HepG2 (cell line): ENCODE measurements at regions not wholly inside any gene's neighbourhood (a gene's known extent, or its start where the extent isn't known, plus 50 kb on each side); places are given as distances from the start of the nearest gene placed in this dataset.

Source experiments
- ATAC-seq: fragments of 200-7000 bp; cut with Tn5 transposase; 3 replicates; pipeline ENCODE4 v1.9.1; 2020; ENCODE audit warnings: mild to moderate bottlenecking, moderate library complexity
- BruUV-seq: library from RNA; stranded (reverse); fragments of 400-500 nt; replicated peaks from 2 replicates; lab custom pipeline; 2021; lab: Mats Ljungman, UMichigan
- CTCF ChIA-PET: fragments of 300-600 bp; formaldehyde crosslinking; extraction: SDS; loops from one replicate; lab custom pipeline; 2021; ENCODE audit warnings: low total read pairs, inconsistent platforms, low intra/inter-chr PET ratio; lab: Yijun Ruan, JAX
- POLR2A ChIA-PET: fragments of 350-600 bp; sonication (Branson Sonifier 250); formaldehyde crosslinking; loops from one replicate; lab custom pipeline; 2020; ENCODE audit warnings: antibody characterized with exemption, inconsistent platforms; lab: Yijun Ruan, JAX
- DNase-seq: peaks from one replicate; pipeline ENCODE4 v3.0.0-alpha.2; 2015; ENCODE audit warnings: low spot score
- FAIRE-seq: peaks from 3 replicates; lab custom pipeline; 2011; peaks lifted over from hg19 to GRCh38; lab: Jason Lieb, UNC
- H2AFZ ChIP-seq: one replicate; pipeline ENCODE4 v1.6.1; 2011; ENCODE audit warnings: low read length, inconsistent platforms
- H3K27ac ChIP-seq: fragments of 300-600 bp; 3 replicates; pipeline ENCODE4 v1.8.0; 2011; ENCODE audit warnings: mixed run types, mild to moderate bottlenecking, mixed read lengths, low read length, inconsistent platforms; ENCODE audit not compliant: insufficient read depth; ENCODE audit errors: extremely low read length
- H3K27me3 ChIP-seq, 2 experiments: fragments of 200-600 bp in 1 of 2; 2 replicates in 1 of 2; 3 replicates in 1 of 2; pipeline versions ENCODE4 v1.6.0 to v1.8.0; 2011; ENCODE audit warnings: low read length in 2 of 2, mild to moderate bottlenecking in 2 of 2, moderate library complexity in 2 of 2, inconsistent platforms in 1 of 2; ENCODE audit not compliant: insufficient read depth in 2 of 2, control insufficient read depth in 1 of 2
- H3K36me3 ChIP-seq, 2 experiments: fragments of 200-600 bp in 1 of 2; replicated peaks in 1 of 2; 2 replicates in 1 of 2; 3 replicates in 1 of 2; pipeline versions ENCODE4 v1.5.1 to v1.8.0; 2011; ENCODE audit warnings: low read length in 2 of 2, inconsistent platforms in 1 of 2; ENCODE audit not compliant: insufficient read depth in 2 of 2, control insufficient read depth in 1 of 2
- H3K4me1 ChIP-seq: 2 replicates; pipeline ENCODE4 v1.5.1; 2012; ENCODE audit warnings: low read length, inconsistent platforms; ENCODE audit not compliant: insufficient read depth
- H3K4me2 ChIP-seq: 2 replicates; pipeline ENCODE4 v1.6.0; 2011; ENCODE audit warnings: low read depth, low read length, inconsistent platforms
- H3K4me3 ChIP-seq, 3 experiments: fragments of 200-600 bp in 1 of 3; sonication (generic), shearing (Covaris generic) in 1 of 3; replicated peaks in 1 of 3; 2 replicates each; pipeline ENCODE4 v1.5.1; 2011 to 2016; ENCODE audit warnings: low read length in 3 of 3, inconsistent platforms in 2 of 3, low read depth in 2 of 3, mild to moderate bottlenecking in 2 of 3, control low read depth in 1 of 3, mixed read lengths in 1 of 3; ENCODE audit not compliant: insufficient read depth in 1 of 3
- H3K79me2 ChIP-seq: one replicate; pipeline ENCODE4 v1.6.1; 2011; ENCODE audit warnings: low read length, inconsistent platforms; ENCODE audit not compliant: insufficient read depth
- H3K9ac ChIP-seq: 2 replicates; pipeline ENCODE4 v1.6.0; 2011; ENCODE audit warnings: mild to moderate bottlenecking, low read depth, low read length, inconsistent platforms; ENCODE audit not compliant: insufficient read depth
- H3K9me3 ChIP-seq: 2 replicates; pipeline ENCODE4 v1.5.1; 2012; ENCODE audit warnings: mild to moderate bottlenecking, low read length
- H4K20me1 ChIP-seq: 2 replicates; pipeline ENCODE4 v1.6.0; 2011; ENCODE audit warnings: inconsistent platforms, mild to moderate bottlenecking, low read length, moderate library complexity; ENCODE audit not compliant: insufficient read depth
- AGO1 ChIP-seq: fragments of 200-400 bp; formaldehyde crosslinking; IDR thresholded peaks from 2 replicates; pipeline ENCODE4 v1.6.1; 2017; ENCODE audit warnings: mild to moderate bottlenecking, low read depth, low read length, moderate library complexity; ENCODE audit not compliant: poor library complexity, severe bottlenecking
- ARNTL ChIP-seq: sonication (generic); formaldehyde crosslinking; IDR thresholded peaks from 2 replicates; pipeline ENCODE4 v1.4.0; 2020; ENCODE audit warnings: mild to moderate bottlenecking, missing genetic modification reagents
- BHLHE40 ChIP-seq: IDR thresholded peaks from 2 replicates; pipeline ENCODE4 v1.6.1; 2011; ENCODE audit warnings: low read length, improper control_type of control experiment
- CENPBD1 ChIP-seq: sonication (generic); formaldehyde crosslinking; IDR thresholded peaks from 2 replicates; pipeline ENCODE4 v1.8.0; 2022; ENCODE audit warnings: missing genetic modification reagents, low read depth, mild to moderate bottlenecking, borderline replicate concordance
- EEA1 ChIP-seq: sonication (generic); formaldehyde crosslinking; IDR thresholded peaks from 2 replicates; pipeline ENCODE4 v1.5.1; 2020; ENCODE audit warnings: mild to moderate bottlenecking, missing genetic modification reagents, borderline replicate concordance
- FOSL2 ChIP-seq: sonication (generic); formaldehyde crosslinking; IDR thresholded peaks from 2 replicates; pipeline ENCODE4 v1.4.0; 2020; ENCODE audit warnings: missing genetic modification reagents
- FOXO4 ChIP-seq: sonication (generic); formaldehyde crosslinking; conservative IDR thresholded peaks from 2 replicates; pipeline ENCODE4 v1.8.1; 2023; ENCODE audit warnings: missing genetic modification reagents
- GMEB1 ChIP-seq: sonication (generic); formaldehyde crosslinking; IDR thresholded peaks from 2 replicates; pipeline ENCODE4 v1.5.1; 2020; ENCODE audit warnings: missing genetic modification reagents, mild to moderate bottlenecking, borderline replicate concordance
- HES4 ChIP-seq: sonication (generic); formaldehyde crosslinking; IDR thresholded peaks from 2 replicates; pipeline ENCODE4 v1.9.0; 2021; ENCODE audit warnings: mild to moderate bottlenecking, missing genetic modification reagents, borderline replicate concordance
- MLLT10 ChIP-seq: sonication (generic); formaldehyde crosslinking; IDR thresholded peaks from 2 replicates; pipeline ENCODE4 v1.4.0; 2020; ENCODE audit warnings: missing genetic modification reagents
- PCBP2 ChIP-seq: fragments of 200-400 bp; formaldehyde crosslinking; optimal IDR thresholded peaks from 2 replicates; pipeline ENCODE3; 2018; ENCODE audit warnings: low read length, low read depth; ENCODE audit not compliant: poor library complexity, severe bottlenecking
- REST ChIP-seq, 2 experiments: IDR thresholded peaks; 2 replicates each; pipeline ENCODE4 v1.6.1; 2011 to 2012; ENCODE audit warnings: low read length in 2 of 2, borderline replicate concordance in 1 of 2, low read depth in 1 of 2, mild to moderate bottlenecking in 1 of 2, moderate library complexity in 1 of 2
- SP1 ChIP-seq, 2 experiments: fragments of 450-650 bp in 1 of 2; sonication (generic) in 1 of 2; formaldehyde crosslinking in 1 of 2; IDR thresholded peaks; 2 replicates each; pipeline versions ENCODE4 v1.4.0 to v1.6.1; 2016 to 2020; ENCODE audit warnings: missing genetic modification reagents in 1 of 2
- TOE1 ChIP-seq: sonication (generic); formaldehyde crosslinking; IDR thresholded peaks from 2 replicates; pipeline ENCODE4 v1.4.0; 2020; ENCODE audit warnings: mild to moderate bottlenecking, missing genetic modification reagents
- ZBTB20 ChIP-seq: sonication (generic); formaldehyde crosslinking; IDR thresholded peaks from 2 replicates; pipeline ENCODE4 v1.8.1; 2023; ENCODE audit warnings: missing genetic modification reagents, low read depth, mild to moderate bottlenecking, borderline replicate concordance
- ZNF282 ChIP-seq: fragments of 450-650 bp; IDR thresholded peaks from 2 replicates; pipeline ENCODE4 v1.6.1; 2018; ENCODE audit not compliant: partially characterized antibody
- ZNF367 ChIP-seq: sonication (generic); formaldehyde crosslinking; IDR thresholded peaks from 2 replicates; pipeline ENCODE4 v1.4.0; 2020; ENCODE audit warnings: missing genetic modification reagents, borderline replicate concordance
- ZNF451 ChIP-seq: sonication (generic); formaldehyde crosslinking; IDR thresholded peaks from 2 replicates; pipeline ENCODE4 v1.5.0; 2020; ENCODE audit warnings: mild to moderate bottlenecking, missing genetic modification reagents
- WGBS: methylation state at CpG from one replicate; pipeline ENCODE4 v1.1.6; 2017; ENCODE audit warnings: low lambda C conversion rate; 5-methylcytosine and 5-hydroxymethylcytosine counted together
- in situ Hi-C: cut with HindIII; loops from 2 replicates; pipeline ENCODE4 v1.10.0; 2017; ENCODE audit warnings: low pct_unique_long_range_greater_than_20kb; ENCODE audit not compliant: extremely low pct_ligation_motif_present
- intact Hi-C: fragments of 100-400 bp; cut with micrococcal nuclease; formaldehyde crosslinking; loops from one replicate; pipeline ENCODE4 v1.10.0; 2022; ENCODE audit not compliant: unreplicated experiment

GRCh38 chr4:164485136-164485535 lies 268.8 kb upstream of the SMIM31 start (continued):
- no peak for TF ChIP-seq REST (IDR thresholded peaks at IDR 0.05; ENCODE audit: borderline replicate concordance in 1 of 2, low read depth in 1 of 2, low read length in 2 of 2)
- no peak for TF ChIP-seq ZBTB20 (CRISPR knock-in tag)
- TF ChIP-seq CENPBD1, result no peak
- no peak for TF ChIP-seq ZNF451 (CRISPR knock-in tag)
- no peak for TF ChIP-seq ARNTL (CRISPR knock-in tag)

GRCh38 chr4:164488114-164488513 lies 265.8 kb upstream of the SMIM31 start:
- ATAC-seq (no peak), DNase-seq (no peak), FAIRE-seq (no peak)
- Histone ChIP-seq H3K27me3 (no peaks in the 10 kb centered on the region), H3K9me3 (no peaks in the 10 kb centered on the region), H3K4me2 (no peak overlapping the region), H3K36me3 (no peaks in the 10 kb centered on the region), H4K20me1 (no peaks in the 10 kb centered on the region), H3K4me3 (no peak overlapping the region), H3K27ac (no peak overlapping the region), H2AFZ (no peak overlapping the region), H3K4me1 (no peaks in the 10 kb centered on the region), H3K9ac (no peak overlapping the region), H3K79me2 (no peaks in the 10 kb centered on the region)
- ChIA-PET CTCF (no interaction called here), POLR2A (no interaction called here)
- 7% methylated on average over 3 of the region's 3 CpGs for WGBS
- in situ Hi-C loops (no loop called here), intact Hi-C loops (no loop called here)
- no TSS peak for BruUV-seq
- no peak for TF ChIP-seq FOXO4 (CRISPR knock-in tag)
- TF ChIP-seq ZNF367, result no peak
- no peak for TF ChIP-seq MLLT10 (CRISPR knock-in tag)
- no peak for TF ChIP-seq TOE1
- TF ChIP-seq GMEB1 (CRISPR knock-in tag), result no peak
- no peak for TF ChIP-seq ZNF282
- TF ChIP-seq HES4, result no peak
- TF ChIP-seq SP1 (IDR thresholded peaks at IDR 0.05), result no peak
- TF ChIP-seq SP1 (CRISPR knock-in tag; IDR thresholded peaks at IDR 0.05), result no peak
- TF ChIP-seq FOSL2 (CRISPR knock-in tag), result no peak
- no peak for TF ChIP-seq PCBP2
- no peak for TF ChIP-seq AGO1
- no peak for TF ChIP-seq EEA1 (CRISPR knock-in tag)
- TF ChIP-seq BHLHE40, result no peak
